K562 (cell line): ENCODE measurements at regions not wholly inside any gene's neighbourhood (a gene's known extent, or its start where the extent isn't known, plus 50 kb on each side); places are given as distances from the start of the nearest gene placed in this dataset.

Experiments
- ATAC-seq: fragments of 200-7000 bp; cut with Tn5 transposase; 3 replicates; pipeline ENCODE4 v1.9.1; 2020; ENCODE audit warnings: moderate library complexity
- BruUV-seq: library from RNA; stranded (reverse); fragments of 400-500 nt; replicated peaks from 2 replicates; lab custom pipeline; 2021; lab: Mats Ljungman, UMichigan
- CTCF ChIA-PET: fragments of 300-600 bp; formaldehyde crosslinking; extraction: SDS; loops from one replicate; lab custom pipeline; 2021; ENCODE audit warnings: low intra/inter-chr PET ratio; lab: Yijun Ruan, JAX
- POLR2A ChIA-PET: fragments of 300-600, 350-650 bp; sonication (Branson Sonifier 250); formaldehyde crosslinking; extraction: SDS; loops from one replicate; lab custom pipeline; 2021; ENCODE audit warnings: antibody characterized with exemption, inconsistent platforms; lab: Yijun Ruan, JAX
- DNase-seq, 4 experiments: peaks; one replicate each; pipeline versions ENCODE4 v3.0.0 to v3.0.0-alpha.2; 2011 to 2018; ENCODE audit warnings: low spot score in 3 of 4, mixed read lengths in 3 of 4; ENCODE audit errors: extremely low read depth in 1 of 4
- FAIRE-seq: peaks from 2 replicates; lab custom pipeline; 2011; peaks lifted over from hg19 to GRCh38; lab: Jason Lieb, UNC
- H2AFZ ChIP-seq: 2 replicates; pipeline ENCODE4 v1.6.0; 2011; ENCODE audit warnings: low read depth, low read length, control low read depth, inconsistent platforms
- H3K27ac ChIP-seq: fragments of 200-600 bp; 3 replicates; pipeline ENCODE4 v1.8.0; 2011; ENCODE audit warnings: low read depth, mild to moderate bottlenecking, control low read depth, inconsistent platforms, low read length, moderate library complexity, mixed read lengths; ENCODE audit errors: extremely low read depth
- H3K27me3 ChIP-seq, 2 experiments: fragments of 300-600 bp in 1 of 2; 2 replicates in 1 of 2; 3 replicates in 1 of 2; pipeline versions ENCODE4 v1.6.0 to v1.8.0; 2011; ENCODE audit warnings: inconsistent platforms in 2 of 2, low read length in 2 of 2, mild to moderate bottlenecking in 1 of 2, mixed read lengths in 1 of 2, moderate library complexity in 1 of 2; ENCODE audit not compliant: control insufficient read depth in 2 of 2, insufficient read depth in 2 of 2
- H3K36me3 ChIP-seq: fragments of 300-600 bp; 3 replicates; pipeline ENCODE4 v1.8.0; 2011; ENCODE audit warnings: mild to moderate bottlenecking, low read length, inconsistent platforms; ENCODE audit not compliant: control insufficient read depth, insufficient read depth
- H3K4me1 ChIP-seq, 2 experiments: fragments of 200-600 bp in 1 of 2; replicated peaks in 1 of 2; 2 replicates in 1 of 2; 3 replicates in 1 of 2; pipeline versions ENCODE4 v1.5.1 to v1.8.0; 2011; ENCODE audit warnings: inconsistent platforms in 2 of 2, low read length in 2 of 2, mild to moderate bottlenecking in 1 of 2, mixed read lengths in 1 of 2, moderate library complexity in 1 of 2; ENCODE audit not compliant: control insufficient read depth in 2 of 2, insufficient read depth in 2 of 2
- H3K4me2 ChIP-seq: 2 replicates; pipeline ENCODE4 v1.6.1; 2011; ENCODE audit warnings: low read length, control low read depth, inconsistent platforms, mixed read lengths; ENCODE audit not compliant: insufficient read depth
- H3K4me3 ChIP-seq: fragments of 200-600 bp; sonication (generic), shearing (Covaris generic); 2 replicates; pipeline ENCODE4 v1.5.1; 2016; ENCODE audit warnings: control low read depth, inconsistent platforms
- H3K79me2 ChIP-seq: fragments of 200-600 bp; 3 replicates; pipeline ENCODE4 v1.8.0; 2011; ENCODE audit warnings: low read length, inconsistent platforms; ENCODE audit not compliant: control insufficient read depth, insufficient read depth
- H3K9ac ChIP-seq, 2 experiments: 2 replicates each; pipeline versions ENCODE4 v1.6.0 to v1.6.1; 2011; ENCODE audit warnings: low read depth in 2 of 2, low read length in 2 of 2, control low read depth in 1 of 2, inconsistent platforms in 1 of 2, mild to moderate bottlenecking in 1 of 2, mixed read lengths in 1 of 2; ENCODE audit not compliant: insufficient read depth in 1 of 2
- H3K9me1 ChIP-seq: one replicate; pipeline ENCODE4 v1.6.0; 2011; ENCODE audit warnings: inconsistent platforms, mild to moderate bottlenecking, low read length, moderate library complexity; ENCODE audit not compliant: control insufficient read depth, insufficient read depth
- H3K9me3 ChIP-seq: replicated peaks from 2 replicates; pipeline ENCODE4 v1.5.1; 2011; ENCODE audit warnings: low read depth, low read length, inconsistent platforms; ENCODE audit not compliant: control insufficient read depth, insufficient read depth
- H4K20me1 ChIP-seq: replicated peaks from 2 replicates; pipeline ENCODE4 v1.6.1; 2011; ENCODE audit warnings: low read length, inconsistent platforms, mixed read lengths; ENCODE audit not compliant: control insufficient read depth, insufficient read depth
- ETV5 ChIP-seq: sonication (generic); formaldehyde crosslinking; IDR thresholded peaks from 2 replicates; pipeline ENCODE4 v1.4.0; 2020; ENCODE audit warnings: low read depth, mild to moderate bottlenecking, missing genetic modification reagents
- HBP1 ChIP-seq: fragments of 450-650 bp; formaldehyde crosslinking; IDR thresholded peaks from 2 replicates; pipeline ENCODE4 v1.4.0; 2022; ENCODE audit warnings: missing genetic modification characterization
- KDM4B ChIP-seq, 2 experiments: fragments of 450-650 bp in 1 of 2; sonication (generic) in 1 of 2; IDR thresholded peaks; 2 replicates each; pipeline ENCODE4 v1.6.1; 2016 to 2017; ENCODE audit warnings: borderline replicate concordance in 2 of 2, antibody characterized with exemption in 1 of 2, low read depth in 1 of 2, mild to moderate bottlenecking in 1 of 2
- MCM5 ChIP-seq: fragments of 450-650 bp; IDR thresholded peaks from 2 replicates; pipeline ENCODE4 v1.6.1; 2016; ENCODE audit warnings: low read depth
- RFX5 ChIP-seq: IDR thresholded peaks from 2 replicates; pipeline ENCODE4 v1.6.1; 2011; ENCODE audit warnings: low read depth, mild to moderate bottlenecking, improper control_type of control experiment, low read length
- TSHZ1 ChIP-seq: fragments of 250-450 bp; sonication (Bioruptor Pico); IDR thresholded peaks from 2 replicates; pipeline ENCODE4 v1.4.0; 2020; ENCODE audit warnings: mild to moderate bottlenecking, moderate library complexity
- ZNF232 ChIP-seq: sonication (generic); formaldehyde crosslinking; IDR thresholded peaks from 2 replicates; pipeline ENCODE4 v1.8.0; 2022; ENCODE audit warnings: mild to moderate bottlenecking, missing genetic modification reagents
- WGBS: fragments of 100-300 bp; shearing (Covaris generic); methylation state at CpG from one replicate; pipeline ENCODE4 v1.1.6; 2016; ENCODE audit warnings: low coverage, mixed read lengths; ENCODE audit not compliant: insufficient coverage; ENCODE audit errors: missing lambda C conversion rate; 5-methylcytosine and 5-hydroxymethylcytosine counted together
- in situ Hi-C: fragments of 300-500 bp; cut with MboI; formaldehyde crosslinking; loops from 4 replicates; pipeline ENCODE4 v1.15.0; 2018; ENCODE audit warnings: inconsistent platforms, mixed read lengths
- intact Hi-C: fragments of 100-400 bp; cut with micrococcal nuclease; formaldehyde crosslinking; loops from 2 replicates; pipeline ENCODE4 v1.14.2; 2022

GRCh38 chr1:29753244-29753643 is 516.9 kb downstream of the PTPRU start:
- no peak for DNase-seq
- Histone ChIP-seq H3K9ac (no peak overlapping the region), H3K4me3 (no peak overlapping the region), H2AFZ (no peak overlapping the region), H4K20me1 (peaks cover 17% of the 10 kb centered on the region; the same call in 1 of the 2 replicates), H3K27ac (no peak overlapping the region), H3K36me3 (no peaks in the 10 kb centered on the region), H3K9me3 (no peaks in the 10 kb centered on the region), H3K4me1 (no peaks in the 10 kb centered on the region), H3K79me2 (no peaks in the 10 kb centered on the region), H3K4me2 (no peak overlapping the region), H3K27me3 (no peaks in the 10 kb centered on the region), H3K9me1 (no peaks in the 10 kb centered on the region)
- BruUV-seq: no TSS peak
- intact Hi-C loops: no loop called here
- ChIA-PET POLR2A (interaction anchor here (0.6 kb wide), 1 partner anchor 14 kb away, joined by 3 read pairs; no protein-coding TSS in a partner anchor), CTCF (no interaction called here)
- WGBS: 0% methylated on average over 1 of the region's 1 CpG
- no peak for TF ChIP-seq HBP1 (CRISPR knock-in tag)
- no peak for TF ChIP-seq ZNF232
- TF ChIP-seq RFX5: no peak
- no peak for TF ChIP-seq ETV5
- TF ChIP-seq MCM5: no peak
- no peak for TF ChIP-seq TSHZ1
- no peak for TF ChIP-seq KDM4B (IDR thresholded peaks at IDR 0.05; ENCODE audit: borderline replicate concordance in 2 of 2, low read depth in 1 of 2)
- no peak for FAIRE-seq
- no peak for ATAC-seq
- in situ Hi-C loops: no loop called here
